HG03060 (cell line): ENCODE measurements at regions not wholly inside any gene's neighbourhood (a gene's known extent, or its start where the extent isn't known, plus 50 kb on each side); places are given as distances from the start of the nearest gene placed in this dataset.

ENCODE experiments used
- ATAC-seq: cut with Tn5 transposase; IDR thresholded peaks from one replicate; pipeline ENCODE4 v1.9.1; 2021; ENCODE audit warnings: low read depth, moderate number of reproducible peaks; ENCODE audit not compliant: unreplicated experiment

- ATAC-seq = no peak
Measured at GRCh38 chr11:110896358-110896757, 184.1 kb upstream of the ARHGAP20 start.

DNA sequence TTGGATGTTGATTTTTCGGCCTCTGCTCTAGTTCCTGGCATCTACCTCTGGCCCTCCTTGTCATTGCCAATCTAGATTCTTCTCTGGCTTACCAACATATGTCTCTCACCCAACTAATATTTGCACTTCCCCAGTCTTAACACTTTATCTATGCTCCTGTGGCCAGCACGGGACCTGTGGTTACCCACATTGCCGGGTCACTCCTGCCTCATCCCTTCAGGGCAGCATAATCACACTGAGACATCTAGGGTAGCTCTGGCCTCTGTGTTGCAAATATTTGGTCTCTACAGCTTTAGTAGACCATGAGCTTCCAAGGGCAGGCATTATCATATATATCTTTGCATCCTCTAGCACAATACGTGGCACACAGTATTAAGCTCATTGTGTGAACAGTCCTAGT, 182.0 kb upstream of the ARHGAP20 start:
- ATAC-seq = no peak

GRCh38 chr11:110892741-110893285, 180.6 kb upstream of the ARHGAP20 start:
- ATAC-seq = no peak

DNA sequence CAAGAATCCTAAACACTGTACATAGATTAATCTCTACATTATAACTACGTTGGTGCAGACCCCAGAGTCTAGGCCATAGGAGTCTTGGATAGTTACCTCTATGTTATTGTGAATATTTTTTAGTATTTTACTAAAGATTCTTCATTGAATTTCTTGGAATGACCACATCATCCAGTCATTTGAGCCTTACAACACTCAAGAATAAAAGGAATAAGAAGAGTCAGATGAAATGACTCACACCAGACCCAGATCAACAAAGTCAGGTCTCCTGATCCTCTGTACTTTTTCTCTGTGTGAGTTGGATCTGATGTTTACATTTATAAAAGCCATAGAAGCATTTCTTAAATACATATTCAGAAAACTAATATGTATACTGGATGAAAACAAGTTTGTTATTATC, 179.2 kb upstream of the ARHGAP20 start:
- no peak for ATAC-seq

DNA sequence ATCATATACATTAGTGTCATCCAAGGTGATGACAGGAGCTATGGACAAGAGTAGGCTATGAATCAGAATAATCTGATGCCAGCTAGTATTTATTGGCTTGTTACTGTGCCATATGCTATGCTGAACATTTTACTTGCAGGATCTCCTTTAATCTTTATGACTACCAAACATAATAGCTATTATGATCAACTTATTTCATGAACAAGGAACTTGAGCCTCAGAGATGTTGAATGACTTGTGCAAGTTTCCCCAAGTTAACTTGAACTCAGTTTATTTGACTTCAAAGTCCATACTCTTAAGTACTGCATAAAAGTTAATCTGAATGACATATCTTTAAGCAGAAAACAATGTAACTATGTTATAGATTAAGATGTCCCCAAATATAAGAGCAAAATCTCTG, 178.8 kb upstream of the ARHGAP20 start:
- ATAC-seq = no peak

- ATAC-seq = no peak
Measured at GRCh38 chr11:110886288-110886970, 174.2 kb upstream of the ARHGAP20 start.

DNA sequence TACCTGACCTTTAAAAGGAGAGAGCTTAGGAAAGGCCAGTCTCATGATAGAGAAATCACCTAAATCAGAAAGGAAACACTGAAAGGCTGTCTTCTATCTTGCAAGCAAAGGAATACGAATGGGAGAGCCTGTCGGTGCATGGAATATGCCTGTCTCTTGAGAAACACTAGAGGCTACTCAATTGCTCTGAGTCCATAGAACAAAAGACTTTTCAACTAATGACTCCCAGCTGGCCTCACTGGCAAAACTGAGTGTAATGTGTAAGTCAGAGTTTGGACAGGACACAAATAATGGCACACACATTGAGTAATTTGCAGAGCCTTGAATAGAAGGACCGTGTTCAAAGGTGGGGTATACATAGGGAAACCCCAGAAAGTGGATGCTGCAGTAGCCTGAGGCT, 171.0 kb upstream of the ARHGAP20 start:
- ATAC-seq = no peak

GRCh38 chr11:110878513-110878912, 166.3 kb upstream of the ARHGAP20 start:
- no peak for ATAC-seq

- no peak for ATAC-seq
Measured at GRCh38 chr11:110874437-110875030, 162.3 kb upstream of the ARHGAP20 start.

DNA sequence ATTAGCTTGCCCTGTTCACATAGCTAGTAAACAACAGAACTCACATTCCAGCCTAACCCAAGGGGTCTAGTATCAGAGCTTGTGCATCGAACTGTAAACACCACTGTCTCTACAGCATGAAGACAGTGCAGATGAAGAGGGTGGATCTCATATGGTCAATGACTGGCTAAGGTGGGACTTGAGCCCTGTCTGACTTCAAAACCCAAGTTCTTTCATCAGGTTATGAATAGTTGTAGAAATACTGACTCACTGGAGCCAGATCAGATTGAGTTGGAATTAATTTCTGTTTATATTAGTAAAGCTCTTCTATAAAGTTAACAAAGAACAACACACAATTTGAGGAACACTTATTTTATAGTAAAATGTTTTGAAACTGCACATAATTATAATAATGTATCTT, 161.7 kb upstream of the ARHGAP20 start:
- no peak for ATAC-seq

DNA sequence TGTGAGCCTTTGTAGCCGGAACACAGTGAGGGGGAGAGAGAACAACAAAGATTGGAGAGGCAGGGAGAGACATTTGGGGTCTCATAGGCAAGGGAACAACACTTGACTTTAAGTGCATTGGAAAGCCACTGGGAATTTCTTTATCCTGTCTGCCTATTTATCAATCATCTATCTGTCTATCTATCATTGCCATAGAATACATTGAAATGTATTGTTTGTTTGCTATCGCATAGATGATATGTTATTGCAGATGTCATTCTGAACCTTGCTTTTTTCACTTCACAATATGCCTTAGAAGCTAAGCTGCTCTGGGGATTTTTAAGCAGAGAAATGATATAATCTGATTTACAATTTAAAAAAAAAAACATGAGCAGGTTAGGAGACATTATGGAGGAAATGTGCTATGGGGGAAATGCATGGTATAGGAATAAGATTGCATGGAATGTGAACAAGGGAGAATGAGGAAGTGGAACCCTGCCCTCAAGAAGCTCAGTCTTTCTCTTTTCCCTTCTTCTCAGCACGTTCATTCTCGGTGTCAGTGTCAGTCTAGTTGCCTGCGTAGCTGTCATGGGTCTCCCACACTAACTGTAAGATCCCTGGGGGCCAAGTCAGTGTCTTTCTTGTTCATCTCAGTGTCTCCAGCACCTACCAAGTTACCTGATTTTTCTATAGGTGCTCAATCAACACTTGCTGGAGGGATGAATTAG, 158.7 kb upstream of the ARHGAP20 start:
- ATAC-seq = no peak

GRCh38 chr11:110867951-110868350, 155.7 kb upstream of the ARHGAP20 start:
- no peak for ATAC-seq

DNA sequence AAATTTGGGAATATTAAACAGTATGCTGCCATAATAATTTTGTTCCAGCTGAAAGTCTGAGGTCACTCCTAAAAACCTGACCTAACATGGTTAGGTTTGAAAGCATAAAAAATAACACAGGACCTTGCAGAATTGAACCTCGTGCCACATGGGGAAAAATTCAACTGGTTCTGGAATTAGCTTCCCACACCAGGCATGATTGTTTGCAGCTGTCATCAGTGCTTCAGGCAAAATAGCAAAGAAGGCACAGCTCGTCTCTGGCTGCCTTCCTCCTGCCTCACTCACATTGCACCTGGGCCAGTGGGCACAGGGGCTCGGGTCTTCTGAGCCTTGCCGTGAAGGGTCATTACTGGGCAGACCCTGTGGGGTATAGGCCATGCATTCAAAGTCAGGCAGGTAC, 153.8 kb upstream of the ARHGAP20 start:
- no peak for ATAC-seq

DNA sequence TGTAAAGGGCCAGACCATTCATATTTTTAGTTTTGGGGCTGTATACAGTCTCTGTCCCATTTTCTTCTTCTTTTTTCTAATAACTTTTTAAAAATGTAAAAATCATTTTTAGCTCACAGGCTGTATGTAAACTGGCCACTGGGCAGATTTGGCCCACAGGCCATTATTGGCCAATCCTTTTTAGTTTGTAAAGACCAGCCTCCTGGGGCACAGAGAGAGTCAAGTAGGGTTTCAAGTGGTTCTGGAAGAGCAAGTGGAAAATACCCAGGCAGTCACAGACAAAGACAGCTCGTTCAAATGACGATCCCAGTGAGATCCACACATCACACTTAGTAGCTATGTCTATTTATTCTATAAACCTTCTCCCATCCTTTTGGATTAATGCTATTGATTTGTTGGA, 150.2 kb upstream of the ARHGAP20 start:
- ATAC-seq = no peak

GRCh38 chr11:110860461-110860860, 148.2 kb upstream of the ARHGAP20 start:
- ATAC-seq = no peak

DNA sequence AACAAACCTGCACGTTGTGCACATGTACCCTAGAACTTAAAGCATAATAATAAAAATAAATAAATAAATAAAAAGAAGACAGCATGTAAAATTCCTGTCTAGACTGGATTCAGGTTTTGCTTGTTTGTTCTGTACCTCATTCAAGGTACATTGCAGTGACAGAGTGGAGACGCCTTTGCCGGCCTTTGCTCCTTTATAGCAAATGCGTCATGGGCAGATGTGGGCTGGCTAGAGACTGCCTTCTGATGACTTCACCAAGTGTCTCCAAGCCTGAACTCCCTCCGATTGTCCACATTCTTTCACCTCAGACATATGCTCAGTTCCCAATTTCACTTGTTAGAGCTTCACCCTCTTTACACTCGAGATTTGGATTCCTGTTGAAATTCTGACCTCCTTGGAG, 147.8 kb upstream of the ARHGAP20 start:
- ATAC-seq = no peak

DNA sequence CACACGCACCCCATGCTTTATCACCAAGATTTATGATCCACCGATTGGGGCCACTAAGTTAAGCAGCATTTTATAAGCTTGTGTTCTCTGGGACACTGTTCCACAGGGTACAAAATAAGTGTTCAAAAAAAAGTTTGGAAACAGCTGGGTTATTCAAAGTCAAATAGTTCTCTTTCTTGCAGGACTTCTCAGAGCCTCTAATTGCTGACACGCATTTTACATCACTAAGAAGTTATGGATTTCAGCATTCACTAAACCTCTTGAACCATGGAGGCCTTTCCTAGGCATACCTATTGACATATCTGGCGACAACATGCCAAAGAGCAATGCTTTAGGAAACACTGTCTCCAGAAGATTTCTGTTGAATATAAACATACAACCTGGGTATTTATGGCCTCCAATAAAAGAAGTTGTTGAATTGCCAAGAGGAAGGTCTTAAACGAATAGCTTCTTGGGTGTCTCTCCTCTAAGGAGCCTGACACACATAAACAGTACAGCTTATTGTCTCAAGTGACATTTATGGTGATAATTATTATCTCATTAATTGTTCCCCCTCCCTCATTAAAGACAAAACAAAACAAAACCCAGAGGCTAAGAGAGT, 147.1 kb upstream of the ARHGAP20 start:
- ATAC-seq = no peak

DNA sequence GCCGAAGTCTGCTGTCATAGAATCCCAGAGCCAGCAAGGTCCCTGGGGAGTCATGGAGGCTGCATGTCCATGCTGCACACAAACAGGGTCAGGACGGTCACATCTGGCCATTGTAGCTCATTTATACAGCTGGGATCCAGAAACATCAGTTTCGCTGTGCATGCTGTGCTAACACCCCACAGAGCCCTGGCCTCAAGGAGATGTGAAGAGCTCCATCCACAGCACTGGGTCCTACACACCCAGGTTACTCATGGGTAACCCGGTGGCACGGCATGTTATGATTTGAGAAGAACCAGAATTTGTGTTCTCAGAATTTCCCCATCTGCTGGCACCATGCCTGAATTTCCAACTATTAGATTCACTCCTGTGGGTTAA, 146.3 kb upstream of the ARHGAP20 start:
- ATAC-seq = no peak

DNA sequence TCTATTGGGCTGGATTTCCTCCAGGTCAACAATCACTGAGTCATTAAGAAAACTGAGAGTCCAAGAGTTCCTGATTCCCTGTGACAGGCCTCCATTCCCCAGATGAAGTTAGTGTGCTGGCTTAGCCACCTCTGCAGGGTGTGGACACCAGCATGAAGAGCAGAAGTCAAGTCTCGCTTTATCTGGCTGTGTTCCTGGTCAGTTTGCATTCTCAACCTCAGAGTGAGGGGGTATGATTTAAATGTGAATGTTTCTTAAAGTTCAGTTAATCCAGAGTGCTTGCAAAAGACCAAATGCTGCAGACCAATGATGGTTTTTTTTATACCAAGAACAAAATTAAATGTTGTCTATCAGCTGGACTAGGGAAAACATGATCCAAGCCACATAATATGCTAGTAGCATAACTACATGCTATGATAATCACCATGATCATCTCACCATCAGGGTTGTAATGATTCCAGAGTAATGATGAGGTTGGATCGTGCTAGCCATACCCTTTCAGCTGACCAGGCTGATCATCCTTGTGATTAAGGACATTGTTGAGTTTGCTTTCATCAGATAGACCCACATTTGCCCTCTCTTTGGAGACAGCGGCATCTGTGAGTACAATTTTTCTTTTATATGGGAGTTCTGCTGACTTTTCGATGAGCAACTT, 145.8 kb upstream of the ARHGAP20 start:
- ATAC-seq = no peak

GRCh38 chr11:110856996-110857812, 145.0 kb upstream of the ARHGAP20 start:
- ATAC-seq = no peak
